ENCODE measurements at regions not wholly inside any gene's neighbourhood (a gene's known extent, or its start where the extent isn't known, plus 50 kb on each side); places are given as distances from the start of the nearest gene placed in this dataset.

GRCh38 chr14:42214981-42215491 is 608.4 kb downstream of the LRFN5 start:
- DNase-seq (ENCODE audit: low spot score): no peak

GRCh38 chr14:42200957-42201356 is 594.3 kb downstream of the LRFN5 start:
- no peak for DNase-seq (ENCODE audit: low spot score)

GRCh38 chr14:42198010-42198409 is 591.3 kb downstream of the LRFN5 start:
- no peak for DNase-seq (ENCODE audit: low spot score)

- DNase-seq (ENCODE audit: low spot score): no peak
These were observed 586.3 kb downstream of the LRFN5 start for GRCh38 chr14:42192738-42193653.

- DNase-seq (ENCODE audit: low spot score): no peak
These were observed 584.1 kb downstream of the LRFN5 start for GRCh38 chr14:42190744-42191143.

- DNase-seq (ENCODE audit: low spot score): no peak
These were observed 581.2 kb downstream of the LRFN5 start for GRCh38 chr14:42187846-42188245.

GRCh38 chr14:42185718-42186117 is 579.0 kb downstream of the LRFN5 start:
- DNase-seq (ENCODE audit: low spot score): no peak

GRCh38 chr14:42174357-42174756 is 567.7 kb downstream of the LRFN5 start:
- no peak for DNase-seq (ENCODE audit: low spot score)

- no peak for DNase-seq (ENCODE audit: low spot score)
These were observed 566.5 kb downstream of the LRFN5 start for GRCh38 chr14:42173206-42173605.

GRCh38 chr14:42172304-42172703 is 565.6 kb downstream of the LRFN5 start:
- no peak for DNase-seq (ENCODE audit: low spot score)

GRCh38 chr14:42163136-42163535 is 556.5 kb downstream of the LRFN5 start:
- no peak for DNase-seq (ENCODE audit: low spot score)

GRCh38 chr14:42159138-42159537 is 552.5 kb downstream of the LRFN5 start:
- no peak for DNase-seq (ENCODE audit: low spot score)

GRCh38 chr14:42149609-42150261 is 543.1 kb downstream of the LRFN5 start:
- DNase-seq (ENCODE audit: low spot score): no peak

- no peak for DNase-seq (ENCODE audit: low spot score)
These were observed 539.1 kb downstream of the LRFN5 start for GRCh38 chr14:42145766-42146165.

- no peak for DNase-seq (ENCODE audit: low spot score)
These were observed 536.4 kb downstream of the LRFN5 start for GRCh38 chr14:42143114-42143513.

GRCh38 chr14:42141328-42141727 is 534.7 kb downstream of the LRFN5 start:
- no peak for DNase-seq (ENCODE audit: low spot score)

- DNase-seq (ENCODE audit: low spot score): no peak
These were observed 534.2 kb downstream of the LRFN5 start for GRCh38 chr14:42140831-42141279.

GRCh38 chr14:42140001-42140400 is 533.3 kb downstream of the LRFN5 start:
- no peak for DNase-seq (ENCODE audit: low spot score)

GRCh38 chr14:42138406-42138805 is 531.7 kb downstream of the LRFN5 start:
- no peak for DNase-seq (ENCODE audit: low spot score)

- no peak for DNase-seq (ENCODE audit: low spot score)
These were observed 524.1 kb downstream of the LRFN5 start for GRCh38 chr14:42130815-42131214.

GRCh38 chr14:42123526-42123925 is 516.9 kb downstream of the LRFN5 start:
- DNase-seq (ENCODE audit: low spot score): no peak

- DNase-seq (ENCODE audit: low spot score): no peak
These were observed 506.8 kb downstream of the LRFN5 start for GRCh38 chr14:42113358-42114069.
